ENCODE measurements at regions not wholly inside any gene's neighbourhood (a gene's known extent, or its start where the extent isn't known, plus 50 kb on each side); places are given as distances from the start of the nearest gene placed in this dataset.

GRCh38 chr11:34754171-34754823, 133.4 kb downstream of the EHF start:
- no peak for TF ChIP-seq CTCF (IDR thresholded peaks at IDR 0.05; ENCODE audit: extremely low read depth, missing control alignments)
- no peak for DNase-seq (ENCODE audit: low spot score)

- no peak for TF ChIP-seq CTCF (IDR thresholded peaks at IDR 0.05; ENCODE audit: extremely low read depth, missing control alignments)
- no peak for DNase-seq (ENCODE audit: low spot score)
Measured at GRCh38 chr11:34750692-34751405, 130.0 kb downstream of the EHF start.

GRCh38 chr11:34749666-34750659, 129.1 kb downstream of the EHF start:
- no peak for DNase-seq (ENCODE audit: low spot score)
- TF ChIP-seq CTCF (IDR thresholded peaks at IDR 0.05; ENCODE audit: extremely low read depth, missing control alignments), result no peak

- no peak for DNase-seq (ENCODE audit: low spot score)
- no peak for TF ChIP-seq CTCF (IDR thresholded peaks at IDR 0.05; ENCODE audit: extremely low read depth, missing control alignments)
Measured at GRCh38 chr11:34748036-34748435, 127.1 kb downstream of the EHF start.

- no peak for TF ChIP-seq CTCF (IDR thresholded peaks at IDR 0.05; ENCODE audit: extremely low read depth, missing control alignments)
- no peak for DNase-seq (ENCODE audit: low spot score)
Measured at GRCh38 chr11:34747251-34747650, 126.4 kb downstream of the EHF start.

- TF ChIP-seq CTCF (IDR thresholded peaks at IDR 0.05; ENCODE audit: extremely low read depth, missing control alignments), result no peak
Measured at GRCh38 chr11:34745195-34745594, 124.3 kb downstream of the EHF start.

More at GRCh38 chr11:34745195-34745594, 124.3 kb downstream of the EHF start:
- no peak for DNase-seq (ENCODE audit: low spot score)

Data from GM20000 (cell line).